Lower leg skin (tissue), 4 donors: ENCODE measurements at regions not wholly inside any gene's neighbourhood (a gene's known extent, or its start where the extent isn't known, plus 50 kb on each side); places are given as distances from the start of the nearest gene placed in this dataset.

Experiments
- DNase-seq, 2 donors: peaks; one replicate each; pipeline ENCODE4 v3.0.0-alpha.2; 2019; ENCODE audit warnings: low spot score in 2 of 2
- H3K4me3 ChIP-seq: fragments of 200-600 bp; sonication (generic); 2 replicates; pipeline ENCODE4 v1.5.1; 2017; ENCODE audit warnings: mild to moderate bottlenecking, low read depth; ENCODE audit not compliant: poor library complexity, severe bottlenecking
- CTCF ChIP-seq, 3 donors: fragments of 450-650 bp; IDR thresholded peaks; one replicate each; pipeline ENCODE4 v1.5.1; 2016; ENCODE audit warnings: antibody characterized with exemption in 3 of 3, mild to moderate bottlenecking in 3 of 3, moderate library complexity in 2 of 3
- POLR2A ChIP-seq, 2 donors: fragments of 450-650 bp; IDR thresholded peaks; one replicate each; pipeline ENCODE4 v1.6.1; 2016 to 2017; ENCODE audit warnings: antibody characterized with exemption in 2 of 2, mild to moderate bottlenecking in 1 of 2, moderate library complexity in 1 of 2
- WGBS, 2 donors: methylation state at CpG; one replicate each; pipeline ENCODE4 v1.1.5; 2018; 5-methylcytosine and 5-hydroxymethylcytosine counted together
- intact Hi-C: fragments of 100-400 bp; cut with DNase I; formaldehyde crosslinking; loops from one replicate; pipeline ENCODE4 v1.15.0; 2023; ENCODE audit warnings: low total_unique reads

DNA sequence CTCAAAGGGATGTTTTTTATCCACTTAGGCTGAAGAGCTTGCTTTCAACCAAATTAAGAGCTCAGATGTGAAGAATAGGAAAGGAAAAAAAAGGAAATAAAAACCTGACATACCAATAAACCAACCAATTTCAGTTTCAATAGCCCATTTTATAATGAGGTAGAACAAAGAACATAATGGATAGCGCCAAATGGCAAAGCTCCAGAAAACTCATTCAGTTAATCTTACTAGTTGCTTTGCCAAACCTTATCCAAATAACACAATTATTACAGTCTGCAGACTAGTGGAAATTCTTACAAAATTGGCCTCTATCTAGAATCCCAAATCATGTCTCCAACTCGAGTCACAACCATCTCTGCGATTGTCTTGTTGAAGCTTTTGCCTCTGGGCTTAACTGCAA, 337.0 kb downstream of the CRPPA start:
- WGBS, 2 donors = 31 to 34% methylated on average over 3 of the region's 3 CpGs
- intact Hi-C loops = no loop called here
- no peak for DNase-seq
- no peak for TF ChIP-seq CTCF (IDR thresholded peaks at IDR 0.05)
- TF ChIP-seq POLR2A (IDR thresholded peaks at IDR 0.05) = no peak
- no peak overlapping the region for H3K4me3 ChIP-seq

DNA sequence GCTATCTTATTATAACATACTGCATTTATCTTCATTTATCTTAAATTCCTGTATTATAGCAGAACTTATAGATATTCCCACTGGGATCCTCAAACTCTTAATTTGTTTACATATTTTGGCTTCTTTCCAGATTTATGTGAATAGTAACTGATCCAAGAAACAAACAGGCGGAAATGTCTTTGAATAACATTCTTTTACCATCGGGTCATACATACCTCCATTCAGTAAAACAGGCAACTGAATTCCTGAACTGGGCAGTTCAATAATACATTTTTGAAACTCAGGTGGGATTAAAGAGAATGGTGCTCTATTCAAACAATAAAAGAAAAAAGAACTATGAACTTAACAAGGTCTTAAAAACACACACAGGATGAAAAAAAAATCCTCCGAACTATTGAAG, 337.4 kb downstream of the CRPPA start:
- TF ChIP-seq POLR2A (IDR thresholded peaks at IDR 0.05) (no peak), CTCF (IDR thresholded peaks at IDR 0.05) (no peak)
- DNase-seq = no peak
- H3K4me3 ChIP-seq = no peak overlapping the region
- intact Hi-C loops = no loop called here
- WGBS, 2 donors = 23 to 24% methylated on average over 3 of the region's 3 CpGs

GRCh38 chr7:16080131-16080530, 341.2 kb downstream of the CRPPA start:
- no peak for DNase-seq
- 85 to 90% methylated on average over 2 of the region's 2 CpGs for WGBS, 2 donors

GRCh38 chr7:16079723-16080122, 341.6 kb downstream of the CRPPA start:
- intact Hi-C loops = loop anchor here (5.0 to 10.0 kb wide), 2 partner anchors 488 to 775 kb away; no protein-coding TSS in a partner anchor

More at GRCh38 chr7:16080131-16080530, 341.2 kb downstream of the CRPPA start:
- no peak overlapping the region for H3K4me3 ChIP-seq
- TF ChIP-seq POLR2A (IDR thresholded peaks at IDR 0.05) (no peak), CTCF (IDR thresholded peaks at IDR 0.05) (no peak)
- intact Hi-C loops = no loop called here

GRCh38 chr7:16078076-16078952, 343.0 kb downstream of the CRPPA start:
- intact Hi-C loops = loop anchor here (5.0 to 10.0 kb wide), 2 partner anchors 489 to 774 kb away; no protein-coding TSS in a partner anchor
- TF ChIP-seq POLR2A (IDR thresholded peaks at IDR 0.05) (no peak), CTCF (IDR thresholded peaks at IDR 0.05) (no peak)
- H3K4me3 ChIP-seq = no peak overlapping the region
- WGBS, 2 donors = 20 to 33% methylated on average over 3 of the region's 3 CpGs
- no peak for DNase-seq

More at GRCh38 chr7:16079723-16080122, 341.6 kb downstream of the CRPPA start:
- DNase-seq = no peak
- no peak overlapping the region for H3K4me3 ChIP-seq
- 88 to 91% methylated on average over 3 of the region's 3 CpGs for WGBS, 2 donors
- TF ChIP-seq CTCF (IDR thresholded peaks at IDR 0.05) = no peak
- TF ChIP-seq POLR2A (IDR thresholded peaks at IDR 0.05) = no peak
